H9 (cell line): ENCODE measurements at regions not wholly inside any gene's neighbourhood (a gene's known extent, or its start where the extent isn't known, plus 50 kb on each side); places are given as distances from the start of the nearest gene placed in this dataset.

ENCODE experiments used
- DNase-seq: peaks from one replicate; pipeline ENCODE4 v3.0.0-alpha.2; 2017
- H2AFZ ChIP-seq: one replicate; pipeline ENCODE4 v1.6.1; 2013; ENCODE audit warnings: mild to moderate bottlenecking, low read length, control low read depth, moderate library complexity
- H2AK5ac ChIP-seq: 2 replicates; pipeline ENCODE4 v1.6.1; 2013; ENCODE audit warnings: low read length, control low read depth, mixed read lengths; ENCODE audit not compliant: insufficient read length
- H2BK120ac ChIP-seq: one replicate; pipeline ENCODE4 v1.6.1; 2013; ENCODE audit warnings: low read depth, mild to moderate bottlenecking, low read length, control low read depth, inconsistent platforms; ENCODE audit not compliant: poor library complexity, severe bottlenecking
- H2BK12ac ChIP-seq: 2 replicates; pipeline ENCODE4 v1.6.1; 2013; ENCODE audit warnings: low read length, control low read depth, mixed read lengths, low read depth; ENCODE audit not compliant: insufficient read length
- H2BK15ac ChIP-seq: 2 replicates; pipeline ENCODE4 v1.6.1; 2013; ENCODE audit warnings: low read depth, low read length, control low read depth
- H2BK20ac ChIP-seq: one replicate; pipeline ENCODE4 v1.6.1; 2013; ENCODE audit warnings: low read depth, mild to moderate bottlenecking, low read length, control low read depth, inconsistent platforms; ENCODE audit not compliant: poor library complexity, severe bottlenecking
- H2BK5ac ChIP-seq: 2 replicates; pipeline ENCODE4 v1.6.1; 2013; ENCODE audit warnings: low read length, control low read depth, mixed read lengths; ENCODE audit not compliant: insufficient read length
- H3K14ac ChIP-seq: 2 replicates; pipeline ENCODE4 v1.6.1; 2013; ENCODE audit warnings: low read length, control low read depth; ENCODE audit not compliant: insufficient read depth
- H3K18ac ChIP-seq: 2 replicates; pipeline ENCODE4 v1.6.1; 2013; ENCODE audit warnings: low read depth, mild to moderate bottlenecking, mixed read lengths, low read length, control low read depth; ENCODE audit not compliant: insufficient read length
- H3K23ac ChIP-seq: 2 replicates; pipeline ENCODE4 v1.6.1; 2013; ENCODE audit warnings: low read length, control low read depth, mixed read lengths, low read depth; ENCODE audit not compliant: insufficient read length
- H3K23me2 ChIP-seq: 2 replicates; pipeline ENCODE4 v1.6.1; 2013; ENCODE audit warnings: low read depth, mild to moderate bottlenecking, mixed read lengths, low read length, control low read depth; ENCODE audit not compliant: insufficient read length, poor library complexity, severe bottlenecking
- H3K27ac ChIP-seq: 2 replicates; pipeline ENCODE4 v1.5.1; 2013; ENCODE audit warnings: low read length, control low read depth, mixed read lengths, low read depth; ENCODE audit not compliant: insufficient read length
- H3K27me3 ChIP-seq: 2 replicates; pipeline ENCODE4 v1.6.1; 2013; ENCODE audit warnings: low read length, control low read depth, inconsistent platforms; ENCODE audit not compliant: insufficient read depth
- H3K4ac ChIP-seq: 2 replicates; pipeline ENCODE4 v1.6.1; 2013; ENCODE audit warnings: low read depth, mild to moderate bottlenecking, control low read depth, inconsistent platforms, low read length, moderate library complexity
- H3K4me1 ChIP-seq: 2 replicates; pipeline ENCODE4 v1.6.1; 2013; ENCODE audit warnings: low read length, control low read depth, inconsistent platforms; ENCODE audit not compliant: insufficient read depth
- H3K4me2 ChIP-seq: 2 replicates; pipeline ENCODE4 v1.6.1; 2013; ENCODE audit warnings: low read length, control low read depth, mixed read lengths; ENCODE audit not compliant: insufficient read length, insufficient read depth
- H3K56ac ChIP-seq: 2 replicates; pipeline ENCODE4 v1.6.1; 2013; ENCODE audit warnings: low read depth, mild to moderate bottlenecking, mixed read lengths, low read length, control low read depth; ENCODE audit not compliant: insufficient read length
- H3K79me1 ChIP-seq: 2 replicates; pipeline ENCODE4 v1.6.1; 2013; ENCODE audit warnings: low read depth, mild to moderate bottlenecking, moderate library complexity, low read length, control low read depth, inconsistent platforms; ENCODE audit not compliant: insufficient read depth, poor library complexity, severe bottlenecking
- H3K79me2 ChIP-seq: 2 replicates; pipeline ENCODE4 v1.6.1; 2013; ENCODE audit warnings: low read length, control low read depth, inconsistent platforms; ENCODE audit not compliant: insufficient read depth
- H3K9ac ChIP-seq: 2 replicates; pipeline ENCODE4 v1.6.1; 2013; ENCODE audit warnings: low read length, control low read depth, mixed read lengths; ENCODE audit not compliant: insufficient read length; ENCODE audit errors: extremely low read depth
- H3K9me3 ChIP-seq: one replicate; pipeline ENCODE4 v1.6.1; 2013; ENCODE audit warnings: low read depth, low read length, inconsistent platforms; ENCODE audit not compliant: control insufficient read depth
- H3T11ph ChIP-seq: one replicate; pipeline ENCODE4 v1.6.1; 2013; ENCODE audit warnings: mild to moderate bottlenecking, low read length, control low read depth, inconsistent platforms
- H4K20me1 ChIP-seq: one replicate; pipeline ENCODE4 v1.6.1; 2013; ENCODE audit not compliant: control insufficient read depth, insufficient read length, insufficient read depth
- H4K5ac ChIP-seq: 2 replicates; pipeline ENCODE4 v1.6.1; 2013; ENCODE audit warnings: low read depth, mild to moderate bottlenecking, mixed read lengths, low read length, control low read depth; ENCODE audit not compliant: insufficient read length
- H4K8ac ChIP-seq: replicated peaks from 2 replicates; pipeline ENCODE4 v1.6.1; 2013; ENCODE audit warnings: low read length, control low read depth, mixed read lengths, low read depth; ENCODE audit not compliant: insufficient read length
- H4K91ac ChIP-seq: 2 replicates; pipeline ENCODE4 v1.6.1; 2013; ENCODE audit warnings: low read depth, mild to moderate bottlenecking, moderate library complexity, mixed read lengths, low read length, control low read depth; ENCODE audit not compliant: insufficient read length
- H3K27ac Mint-ChIP-seq, 3 experiments: 2 replicates in 2 of 3; 3 replicates in 1 of 3; pipeline ENCODE4 v1.8.0; 2020 to 2021; ENCODE audit warnings: mixed read lengths in 3 of 3, mild to moderate bottlenecking in 1 of 3, moderate library complexity in 1 of 3
- H3K27me3 Mint-ChIP-seq: 2 replicates; pipeline ENCODE4 v1.8.0; 2021; ENCODE audit warnings: low read depth, mild to moderate bottlenecking, moderate library complexity, mixed read lengths
- H3K36me3 Mint-ChIP-seq, 3 experiments: 2 replicates in 2 of 3; 3 replicates in 1 of 3; pipeline ENCODE4 v1.8.0; 2020 to 2021; ENCODE audit warnings: low read depth in 3 of 3, mixed read lengths in 3 of 3; ENCODE audit not compliant: insufficient read depth in 1 of 3
- H3K4me1 Mint-ChIP-seq, 2 experiments: 2 replicates each; pipeline ENCODE4 v1.8.0; 2020; ENCODE audit warnings: mixed read lengths in 2 of 2
- H3K4me3 Mint-ChIP-seq, 2 experiments: 2 replicates in 1 of 2; 3 replicates in 1 of 2; pipeline ENCODE4 v1.8.0; 2020 to 2021; ENCODE audit warnings: mild to moderate bottlenecking in 2 of 2, mixed read lengths in 2 of 2, moderate library complexity in 1 of 2
- H3K9me3 Mint-ChIP-seq, 2 experiments: 2 replicates in 1 of 2; 3 replicates in 1 of 2; pipeline ENCODE4 v1.8.0; 2020; ENCODE audit warnings: mild to moderate bottlenecking in 2 of 2, mixed read lengths in 2 of 2, moderate library complexity in 1 of 2
- CTCF ChIP-seq: fragments of 200-600 bp; sonication (generic); conservative IDR thresholded peaks from 3 replicates; pipeline ENCODE4 v1.8.0; 2021; ENCODE audit warnings: antibody characterized with exemption, mild to moderate bottlenecking
- WGBS: extraction: QIAGEN DNeasy Blood & Tissue Kit; methylation state at CpG from one replicate; pipeline ENCODE4 v1.1.7; 2013; ENCODE audit warnings: missing lambda C conversion rate, low lambda C conversion rate, mixed read lengths; ENCODE audit not compliant: insufficient read length; ENCODE audit errors: extremely low coverage; 5-methylcytosine and 5-hydroxymethylcytosine counted together

GRCh38 chr3:126263539-126263938 lies 83.2 kb upstream of the ALDH1L1 start:
- Histone ChIP-seq H2BK120ac (no peak overlapping the region), H2AFZ (no peak overlapping the region), H3K4me1 (peaks cover 3% of the 10 kb centered on the region; the same call in 1 of the 2 replicates)

More at GRCh38 chr3:126263539-126263938, 83.2 kb upstream of the ALDH1L1 start:
- Histone ChIP-seq H4K5ac (no peak overlapping the region), H4K91ac (no peak overlapping the region), H3K79me1 (no peaks in the 10 kb centered on the region), H2BK15ac (no peak overlapping the region), H2BK12ac (no peak overlapping the region), H4K20me1 (no peaks in the 10 kb centered on the region), H3K27ac (no peak overlapping the region), H2AK5ac (no peak overlapping the region), H3K18ac (no peak overlapping the region), H3K23me2 (peaks cover 6% of the 10 kb centered on the region), H2BK20ac (no peak overlapping the region), H2BK5ac (no peak overlapping the region), H3T11ph (no peak overlapping the region), H3K4ac (no peak overlapping the region), H3K56ac (no peak overlapping the region), H3K9ac (no peak overlapping the region), H3K23ac (no peak overlapping the region), H3K9me3 (no peaks in the 10 kb centered on the region), H3K4me2 (no peak overlapping the region), H3K14ac (no peak overlapping the region), H3K27me3 (no peaks in the 10 kb centered on the region; the same call in 1 of the 2 replicates), H4K8ac (no peak overlapping the region), H3K79me2 (no peaks in the 10 kb centered on the region)
- no peak for TF ChIP-seq CTCF
- no peak overlapping the region for H3K4me3 Mint-ChIP-seq
- DNase-seq, result no peak
- peaks cover 2 to 8% (median 4%) of the 10 kb centered on the region in 3 experiments; a peak in 5 of 7 replicates for H3K36me3 Mint-ChIP-seq
- peaks cover 3 to 6% of the 10 kb centered on the region in 2 experiments; a peak in 3 of 5 replicates for H3K9me3 Mint-ChIP-seq
- H3K27me3 Mint-ChIP-seq, result peaks cover 16% of the 10 kb centered on the region
- WGBS, result no CpG with 5 or more reads among the region's 9 CpGs
- no peak overlapping the region for H3K27ac Mint-ChIP-seq
- H3K4me1 Mint-ChIP-seq, result peaks cover 34 to 40% of the 10 kb centered on the region in 2 experiments
